Fibroblast of skin of abdomen (primary cell): ENCODE measurements at regions not wholly inside any gene's neighbourhood (a gene's known extent, or its start where the extent isn't known, plus 50 kb on each side); places are given as distances from the start of the nearest gene placed in this dataset.
A peak's percentile ranks its signal among the peaks of the same experiment; 100 is the strongest.
"Not testable (repeated sequence)": the region's sequence is repeated elsewhere in the genome, so short reads cannot be mapped to it uniquely, and the experiment has no call there.

Experiments
- DNase-seq: peaks from one replicate; pipeline ENCODE4 v3.0.0-alpha.2; 2013

DNA sequence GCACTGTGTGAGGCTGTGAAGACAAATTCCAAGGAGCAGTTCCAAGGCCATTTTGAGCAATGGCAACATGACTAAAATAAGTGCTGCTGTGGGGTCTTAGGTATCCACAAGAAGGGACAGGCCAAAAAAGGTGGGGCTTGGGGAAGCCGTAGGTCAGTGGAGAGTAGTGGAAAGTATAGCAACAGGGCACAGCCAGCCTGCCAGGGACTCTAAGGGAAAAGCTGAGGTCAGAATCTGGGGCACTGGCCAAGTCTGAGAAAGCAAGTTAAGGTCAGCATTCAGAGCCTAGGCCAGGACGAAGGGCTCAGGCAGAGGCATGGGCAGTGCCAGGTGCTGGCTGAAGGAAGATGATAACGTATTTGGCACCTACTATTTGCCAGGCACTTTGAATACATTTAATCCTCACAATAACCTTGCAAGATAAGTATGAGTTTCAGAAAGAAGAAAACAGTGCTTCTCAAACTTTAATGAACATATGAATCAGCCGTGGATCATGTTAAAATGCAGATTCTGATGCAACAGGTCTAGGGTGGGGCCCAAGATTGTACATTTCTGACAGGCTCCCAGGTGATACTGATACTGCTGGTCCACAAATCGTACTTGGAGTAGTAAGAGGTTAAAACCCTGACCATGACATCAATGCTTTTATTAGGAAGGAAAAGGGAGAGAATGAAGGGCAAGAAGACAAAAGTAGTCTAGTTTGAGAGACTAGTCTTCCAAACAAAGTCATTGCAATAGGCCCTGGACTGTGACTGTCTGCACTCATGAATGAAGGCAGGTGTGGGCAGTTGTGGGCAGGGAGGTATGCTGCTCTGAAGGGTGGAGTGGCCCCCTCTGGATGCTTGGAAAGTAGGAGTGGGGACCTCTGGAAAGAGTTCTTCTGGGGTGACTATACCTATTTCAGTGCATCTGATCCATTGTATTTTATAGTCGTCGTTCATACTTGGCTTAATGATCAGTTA, 106.3 kb upstream of the ANKRD28 start:
- DNase-seq: no peak

DNA sequence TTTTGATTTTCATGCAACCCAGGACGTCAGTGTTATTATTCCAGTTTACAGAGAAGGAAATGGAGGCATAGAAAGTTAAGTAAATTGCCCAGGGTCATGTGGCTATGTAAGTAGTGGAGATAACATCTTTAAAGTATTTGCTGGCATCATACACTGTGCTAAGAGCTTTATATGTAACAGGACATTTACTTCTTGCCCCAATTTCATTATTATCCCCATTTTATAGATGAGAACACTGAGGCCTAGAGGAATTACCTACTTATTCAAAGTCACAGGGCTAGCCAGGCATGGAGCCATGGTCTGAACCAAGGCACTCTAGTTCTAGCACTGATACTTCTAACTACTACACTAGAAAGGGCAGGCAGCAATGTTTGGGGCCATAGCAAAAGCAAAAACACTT, 107.3 kb upstream of the ANKRD28 start:
- DNase-seq: no peak

DNA sequence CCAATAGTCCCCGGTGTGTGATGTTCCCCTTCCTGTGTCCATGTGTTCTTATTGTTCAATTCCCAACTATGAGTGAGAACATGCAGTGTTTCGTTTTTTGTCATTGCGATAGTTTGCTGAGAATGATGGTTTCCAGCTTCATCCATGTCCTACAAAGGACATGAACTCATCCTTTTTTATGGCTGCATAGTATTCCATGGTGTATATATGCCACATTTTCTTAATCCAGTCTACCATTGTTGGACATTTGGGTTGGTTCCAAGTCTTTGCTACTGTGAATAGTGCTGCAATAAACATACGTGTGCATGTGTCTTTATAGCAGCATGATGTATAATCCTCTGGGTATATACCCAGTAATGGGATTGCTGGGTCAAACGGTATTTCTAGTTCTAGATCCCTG, 109.6 kb upstream of the ANKRD28 start:
- DNase-seq: not testable (repeated sequence)

DNA sequence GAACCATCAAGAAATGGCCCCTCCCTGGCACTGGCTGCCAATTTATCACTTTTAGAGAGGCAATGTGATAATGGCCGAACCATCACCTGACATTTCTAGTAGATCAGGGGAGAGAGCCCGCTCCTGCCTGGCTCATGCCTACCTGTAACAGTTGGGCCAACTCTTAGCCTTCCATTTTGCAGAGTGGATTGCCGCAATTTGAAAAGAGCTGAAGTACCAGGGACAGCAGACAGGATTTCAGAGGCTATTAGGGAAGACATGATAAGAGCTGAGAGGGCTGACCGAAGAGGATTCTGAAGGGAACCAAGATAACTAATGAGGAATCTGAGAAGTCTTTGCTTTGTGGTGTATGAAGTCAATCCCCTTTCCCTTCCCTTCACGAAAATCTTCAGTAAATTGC, 121.2 kb upstream of the ANKRD28 start:
- DNase-seq: no peak

DNA sequence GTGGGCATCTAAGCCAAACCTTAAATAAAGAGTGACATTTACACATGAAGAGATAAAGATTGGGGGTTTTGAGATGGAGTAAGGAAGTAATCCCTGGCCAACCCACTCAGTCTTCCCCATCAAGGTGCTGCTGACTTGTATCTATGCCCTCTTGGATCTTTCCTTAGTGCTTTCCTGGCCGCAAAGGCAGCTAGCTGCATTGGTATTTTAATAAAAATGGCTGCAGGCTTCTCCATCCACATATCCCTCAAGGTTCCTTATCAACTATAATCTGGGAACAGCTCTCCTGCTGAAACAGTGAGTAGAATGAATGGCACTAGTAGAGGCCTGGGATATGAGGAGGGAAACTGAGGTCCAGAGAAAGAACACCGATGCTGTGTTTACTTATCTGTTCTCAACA, 122.2 kb upstream of the ANKRD28 start:
- no peak for DNase-seq

DNA sequence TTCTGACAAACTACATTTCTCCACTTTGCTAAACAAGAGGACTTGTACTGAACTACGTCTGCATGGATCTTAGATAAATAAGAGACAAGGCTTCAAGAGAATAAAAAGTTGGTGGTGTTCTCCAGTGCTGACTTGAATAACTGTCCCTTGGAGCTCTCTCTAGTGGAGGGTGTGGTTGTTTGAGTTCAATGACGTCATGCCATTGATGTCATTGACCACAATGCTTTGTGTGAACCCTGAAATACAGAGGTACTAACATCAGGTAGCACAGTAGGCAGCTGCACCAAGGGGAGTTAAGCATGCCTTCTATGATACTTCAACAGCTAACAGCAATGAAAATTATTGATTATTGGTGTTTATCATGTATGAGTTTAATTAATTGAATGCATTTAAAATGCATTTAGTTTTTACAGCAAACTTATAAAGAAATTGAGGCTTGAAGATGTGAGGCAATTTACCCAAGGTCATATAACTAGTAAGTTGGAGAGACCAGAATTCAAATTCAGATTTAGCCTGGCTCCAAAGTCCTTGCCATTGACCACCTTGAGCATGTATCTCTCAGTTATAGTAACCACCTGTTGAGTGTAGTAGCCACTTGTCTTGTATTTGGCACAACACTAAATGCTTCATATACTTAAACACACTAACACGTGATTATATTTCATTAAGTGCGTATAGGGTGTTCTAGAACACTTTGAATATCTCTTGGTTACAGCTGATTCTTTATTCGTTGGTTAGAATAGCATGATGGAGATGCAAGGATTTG, 126.0 kb upstream of the ANKRD28 start:
- DNase-seq: no peak

DNA sequence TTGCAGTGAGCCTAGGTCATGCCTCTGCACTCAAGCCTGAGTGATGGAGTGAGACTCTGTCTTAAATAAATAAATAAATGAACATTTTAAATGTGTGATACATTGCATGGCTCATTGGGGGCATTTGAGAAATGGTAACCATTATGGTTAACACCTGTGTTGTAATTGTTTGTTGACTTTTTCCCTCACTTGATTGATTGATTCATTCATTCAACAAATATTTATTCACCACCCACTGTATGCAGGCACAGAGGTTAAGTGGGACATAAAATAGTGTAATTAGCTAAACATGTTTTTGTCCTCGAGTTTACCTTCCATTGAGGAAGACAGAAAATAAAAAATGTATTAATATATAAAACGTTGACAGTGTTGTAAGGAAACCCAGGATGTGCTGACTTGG, 127.1 kb upstream of the ANKRD28 start:
- no peak for DNase-seq

DNA sequence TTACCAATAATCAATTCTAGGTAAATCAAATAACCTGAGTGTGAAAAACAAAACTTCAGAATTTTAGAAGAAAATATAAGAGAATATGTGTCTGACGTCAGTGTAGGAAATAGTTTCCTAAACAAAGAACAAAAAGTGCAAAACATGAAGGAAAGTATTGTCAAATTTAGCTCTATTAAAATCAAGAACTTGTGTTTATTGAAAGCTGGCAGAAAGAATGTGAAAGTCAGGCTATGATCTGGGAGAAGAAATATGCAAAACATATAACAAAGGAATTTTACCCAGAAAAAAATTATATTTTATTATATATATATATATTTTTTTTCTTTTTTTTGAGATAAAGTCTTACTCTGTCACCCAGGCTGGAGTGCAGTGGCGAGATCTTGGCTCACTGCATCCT, 129.1 kb upstream of the ANKRD28 start:
- DNase-seq: no peak

DNA sequence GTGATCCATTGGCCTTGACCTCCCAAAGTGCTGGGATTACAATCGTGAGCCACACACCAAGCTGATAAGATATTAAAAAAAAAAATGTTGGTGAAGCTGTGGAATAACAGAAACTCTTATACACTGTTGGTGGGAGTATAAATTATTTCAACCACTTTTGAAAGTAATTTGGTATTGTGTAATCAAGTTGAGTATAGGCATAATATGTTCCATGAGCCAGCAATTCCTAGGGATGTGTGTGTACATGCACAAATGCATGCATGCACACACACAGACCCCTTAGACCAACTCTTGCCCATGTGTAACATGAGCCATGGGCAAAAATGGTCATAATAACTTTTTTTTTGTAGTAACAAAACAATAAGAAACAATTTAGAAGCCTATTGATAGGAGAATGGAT, 130.2 kb upstream of the ANKRD28 start:
- DNase-seq: no peak

DNA sequence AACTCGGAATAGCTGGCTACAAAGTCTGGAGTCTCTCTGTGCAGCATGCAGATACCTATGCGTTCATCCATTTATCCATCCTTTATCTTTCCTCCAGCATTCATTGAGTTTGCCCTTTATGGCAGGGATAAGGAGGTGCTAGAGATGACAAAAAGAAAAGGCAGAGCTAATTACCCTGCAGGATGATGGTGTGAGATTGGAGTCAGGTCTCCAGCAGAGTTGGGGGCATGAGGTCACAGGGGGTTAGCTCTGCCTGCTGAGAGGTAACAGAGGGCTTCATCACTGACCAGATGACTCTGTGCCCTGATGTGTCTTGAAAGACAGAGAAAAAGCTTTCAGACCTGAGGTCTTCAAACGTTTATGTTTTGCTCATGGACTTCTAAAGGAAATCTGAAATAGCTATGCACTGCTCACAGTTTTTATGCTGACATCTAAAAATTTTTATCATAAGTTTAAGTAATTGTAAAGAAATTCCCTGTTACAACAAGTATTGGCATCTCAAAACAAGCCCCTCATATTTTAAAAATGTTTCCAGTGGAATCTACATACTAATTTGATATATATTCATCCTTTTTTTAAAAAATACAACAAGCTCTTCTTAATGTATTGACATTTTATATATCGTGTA, 132.3 kb upstream of the ANKRD28 start:
- DNase-seq: no peak

DNA sequence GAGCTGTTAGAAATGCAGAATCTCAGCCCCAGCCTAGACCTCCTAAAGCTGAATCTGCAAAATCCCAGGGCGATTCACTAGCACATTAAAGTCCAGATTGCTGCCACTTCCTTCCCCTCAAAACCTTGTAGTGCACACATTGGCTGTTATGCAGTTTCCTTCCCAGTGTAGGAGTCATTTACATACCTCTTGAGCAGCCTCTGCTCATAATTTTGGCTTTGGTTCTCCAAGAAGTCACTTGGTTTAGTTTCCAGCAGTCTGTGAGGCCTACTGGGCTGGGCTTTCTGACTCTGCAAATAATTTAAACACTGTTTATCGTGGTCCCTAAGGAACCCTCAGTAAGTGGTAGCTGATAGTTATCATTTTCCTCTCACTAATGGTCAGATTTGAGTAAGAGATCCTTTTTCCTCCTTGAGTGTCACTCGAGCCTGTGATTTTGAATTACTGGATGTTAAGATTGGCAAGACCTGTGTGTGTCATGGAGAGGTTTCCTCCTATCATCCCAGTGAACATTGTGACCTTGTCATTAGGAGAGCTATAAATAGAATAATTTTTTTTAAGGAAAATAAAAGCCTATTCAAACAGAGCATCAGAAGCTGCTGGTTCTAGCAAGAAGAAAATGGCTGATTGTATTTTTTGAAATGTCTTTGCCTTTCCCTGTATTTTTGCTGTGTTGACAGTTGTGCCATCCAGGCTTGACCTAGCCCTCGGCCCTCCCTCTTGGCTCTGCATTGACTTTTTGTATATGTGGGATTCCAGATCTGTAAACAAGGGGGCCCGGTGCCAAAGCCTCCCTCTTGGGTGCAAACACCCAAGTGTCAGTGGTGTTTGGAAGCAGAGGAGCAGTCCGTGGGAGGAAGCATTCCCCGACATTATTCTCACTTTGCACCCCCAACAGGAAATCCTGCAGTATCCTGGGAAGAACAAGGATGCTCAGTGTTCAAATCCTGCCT, 134.8 kb upstream of the ANKRD28 start:
- DNase-seq: no peak

DNA sequence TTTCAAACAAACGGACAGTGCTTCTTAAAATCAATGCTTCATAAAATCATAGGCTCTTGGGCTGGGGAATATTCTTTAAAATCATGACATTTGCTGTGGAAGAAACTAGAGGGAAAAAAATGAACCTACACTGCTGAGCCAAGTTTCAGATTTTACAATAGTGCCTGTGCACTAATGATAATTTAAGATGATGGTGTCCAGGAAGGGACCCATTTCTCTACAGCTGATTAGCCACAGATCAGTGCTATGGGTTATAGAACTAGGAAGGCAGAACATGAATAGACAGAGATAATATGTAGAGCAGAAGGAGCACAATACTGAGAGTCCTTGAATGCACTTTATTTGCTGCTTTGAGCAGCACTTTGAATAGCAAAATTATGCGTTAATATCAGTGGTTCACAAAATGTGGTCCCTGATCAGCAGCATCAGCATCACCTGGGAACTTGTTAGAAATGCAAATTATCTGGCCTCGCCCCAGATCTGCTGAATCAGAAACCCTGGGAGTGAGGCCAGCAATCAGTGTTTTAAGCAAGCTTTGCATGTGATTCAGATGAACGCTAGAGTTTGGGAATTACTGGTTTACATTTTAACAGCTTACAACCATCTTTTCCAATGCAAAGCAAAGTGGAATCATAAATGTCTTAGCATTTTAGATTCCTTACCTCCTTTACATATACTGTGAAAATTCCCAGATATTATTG, 135.8 kb upstream of the ANKRD28 start:
- DNase-seq: peak; percentile 54

DNA sequence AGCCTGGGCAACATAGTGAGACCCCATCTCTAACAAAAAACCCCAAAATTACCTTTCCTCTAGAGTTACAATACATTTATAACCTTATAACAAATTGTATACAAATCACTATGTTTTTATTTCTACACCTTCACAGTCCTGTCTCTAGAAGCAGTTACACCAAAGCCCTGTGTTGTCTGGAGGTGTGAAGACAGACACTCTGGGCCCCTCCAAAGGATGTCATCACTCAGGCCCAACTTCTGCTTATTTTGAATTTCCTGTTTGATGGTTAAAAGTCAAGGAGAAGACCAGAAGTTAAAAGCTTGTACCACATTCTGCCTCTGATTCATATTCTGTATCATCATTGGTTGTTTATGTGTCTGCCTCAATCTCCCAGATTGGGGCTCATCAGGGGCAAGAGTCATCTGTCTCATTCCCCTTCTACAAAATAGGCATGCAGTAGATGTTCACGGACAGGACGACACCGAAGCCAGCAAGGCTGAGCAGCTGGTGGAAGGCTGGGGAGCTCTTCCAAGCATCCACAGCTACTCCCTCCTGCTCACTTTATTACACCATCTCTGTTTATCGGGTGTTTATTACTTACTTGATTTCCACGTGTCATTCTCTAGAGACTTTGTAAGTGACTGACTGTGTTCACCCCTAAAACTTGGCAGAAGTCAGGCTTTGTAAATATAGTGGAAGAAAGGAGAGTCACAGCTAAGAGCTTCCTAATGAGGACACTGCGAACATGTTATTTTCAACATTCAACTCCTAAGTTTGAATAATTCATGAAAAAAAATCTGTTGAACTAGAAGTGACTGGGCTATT, 136.8 kb upstream of the ANKRD28 start:
- DNase-seq: no peak

DNA sequence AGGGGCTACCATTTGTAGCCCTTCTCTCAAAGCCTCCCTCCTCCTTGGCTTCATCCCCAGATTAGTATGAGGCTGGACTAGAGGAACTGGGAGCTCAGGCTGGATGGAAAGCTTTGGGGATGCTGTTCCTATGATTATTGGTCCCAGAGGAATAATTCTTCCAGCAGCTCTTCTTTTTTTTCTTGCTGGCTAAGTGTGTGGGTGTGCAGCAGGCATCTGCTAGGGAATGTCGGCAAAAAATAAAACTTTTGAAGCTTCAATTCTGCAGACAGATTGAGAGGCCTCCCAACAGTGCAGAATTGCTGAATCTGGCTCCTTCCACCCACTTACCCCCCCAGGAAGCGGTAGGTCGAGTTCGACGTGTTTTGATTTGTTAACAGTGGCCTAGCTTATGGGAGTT, 138.5 kb upstream of the ANKRD28 start:
- DNase-seq: peak; percentile 60

DNA sequence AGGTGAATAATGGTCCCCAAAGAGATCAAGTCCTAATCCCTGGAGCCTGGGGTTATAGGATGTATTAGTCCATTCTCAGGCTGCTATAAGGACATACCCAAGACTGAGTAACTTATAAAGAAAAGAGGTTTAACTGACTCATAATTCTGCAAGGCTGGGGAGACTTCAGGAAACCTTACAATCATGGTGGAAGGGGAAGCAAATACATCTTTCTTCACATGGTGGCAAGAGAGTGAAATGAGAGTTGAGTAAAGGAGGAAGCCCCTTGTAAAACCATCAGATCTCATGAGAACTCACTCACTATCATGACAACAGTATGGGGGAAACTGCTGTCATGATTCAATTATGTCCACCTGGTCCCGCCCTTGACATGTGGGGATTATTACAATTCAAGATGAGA, 142.9 kb upstream of the ANKRD28 start:
- no peak for DNase-seq

DNA sequence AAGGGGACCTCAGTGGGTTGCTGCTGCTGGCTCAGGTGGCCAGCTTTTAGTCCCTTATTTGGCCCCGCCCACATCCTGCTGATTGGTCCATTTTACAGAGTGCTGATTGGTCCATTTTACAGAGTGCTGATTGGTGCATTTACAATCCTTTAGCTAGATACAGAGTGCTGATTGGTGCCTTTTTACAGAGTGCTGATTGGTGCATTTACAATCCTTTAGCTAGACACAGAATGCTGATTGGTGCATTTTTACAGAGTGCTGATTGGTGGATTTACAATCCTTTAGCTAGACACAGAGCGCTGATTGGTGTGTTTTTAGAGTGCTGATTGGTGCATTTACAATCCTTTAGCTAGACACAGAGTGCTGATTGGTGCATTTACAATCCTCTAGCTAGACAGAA, 143.7 kb upstream of the ANKRD28 start:
- DNase-seq: not testable (repeated sequence)

DNA sequence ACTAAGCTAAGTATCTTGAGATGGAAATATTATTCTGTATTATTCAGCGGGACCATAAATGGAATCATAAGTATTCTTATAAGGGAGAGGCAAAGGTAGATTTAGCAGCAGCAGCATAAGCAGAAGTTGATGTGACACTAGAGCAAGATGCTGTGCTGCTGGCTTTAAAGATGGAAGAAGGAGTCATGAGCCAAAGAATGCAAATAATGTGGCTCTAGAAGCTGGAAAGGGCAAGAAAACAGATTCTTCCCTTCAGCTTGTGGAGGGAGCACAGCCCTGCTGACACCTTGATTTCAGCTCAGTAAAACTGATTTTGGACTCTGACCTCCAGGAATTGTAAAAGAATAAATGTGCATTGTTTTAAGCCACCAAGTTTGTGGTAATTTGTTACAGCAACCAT, 144.2 kb upstream of the ANKRD28 start:
- peak; percentile 14 for DNase-seq

DNA sequence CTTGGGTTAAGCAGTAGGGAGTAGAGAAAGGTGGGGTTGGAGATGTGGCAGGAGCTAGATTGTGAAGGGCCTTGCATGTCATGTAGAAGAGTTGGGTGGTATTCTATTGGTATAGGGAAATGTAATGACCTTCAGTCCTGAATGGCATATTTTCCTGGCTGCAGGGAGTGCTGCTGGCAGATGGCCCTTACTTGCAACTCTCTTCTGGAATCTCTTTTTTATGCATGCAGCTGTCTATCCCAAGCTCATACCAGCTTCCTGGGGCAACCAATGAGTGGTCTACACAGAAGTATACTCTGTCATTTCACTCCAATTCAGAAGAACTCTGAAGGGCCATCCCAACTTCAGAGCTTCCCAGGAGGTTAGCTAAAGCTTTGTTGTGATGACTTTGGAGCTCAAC, 144.7 kb upstream of the ANKRD28 start:
- no peak for DNase-seq

DNA sequence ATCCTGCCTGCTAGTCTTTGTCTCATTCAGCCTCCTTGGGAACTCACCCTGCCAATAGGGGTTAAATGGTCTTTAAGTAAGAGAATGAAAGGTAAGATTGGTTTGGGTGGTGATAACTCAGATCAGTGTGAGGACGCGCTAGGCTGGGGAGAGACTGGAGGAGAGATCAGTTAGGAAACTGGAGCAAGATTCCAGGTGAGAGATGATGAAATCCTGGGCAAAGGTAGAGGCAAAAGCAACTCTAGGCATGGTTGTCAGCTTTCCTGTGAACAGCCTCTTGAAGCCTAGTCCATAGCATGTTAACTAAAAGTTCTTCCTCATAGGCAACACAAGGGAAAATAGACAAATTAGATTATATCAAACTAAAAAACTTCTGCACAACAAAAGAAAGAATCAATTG, 145.2 kb upstream of the ANKRD28 start:
- DNase-seq: no peak

DNA sequence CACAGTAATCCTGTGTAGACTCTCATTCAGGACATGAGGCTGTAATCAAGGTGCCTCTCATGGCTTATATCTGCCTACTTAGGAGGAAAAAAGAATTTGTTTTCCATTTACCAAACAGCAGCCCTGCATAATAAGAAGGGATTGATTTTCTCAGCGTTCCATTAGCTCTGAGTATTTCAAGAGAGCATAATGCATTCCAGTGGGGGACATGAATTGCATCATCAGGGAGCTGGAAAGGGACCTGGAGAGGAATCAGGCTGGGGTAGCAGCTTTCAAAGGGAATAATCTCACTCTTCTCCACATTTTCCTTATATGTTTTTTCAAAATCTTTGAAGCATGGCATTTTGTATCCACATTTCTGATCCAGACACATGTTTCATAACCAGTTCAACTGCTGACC, 150.6 kb upstream of the ANKRD28 start:
- DNase-seq: peak; percentile 66
